ENCODE measurements at regions not wholly inside any gene's neighbourhood (a gene's known extent, or its start where the extent isn't known, plus 50 kb on each side); places are given as distances from the start of the nearest gene placed in this dataset.

- Histone ChIP-seq H3K36me3 (replicated peaks; ENCODE audit: low read depth, low read length) (no peaks in the 10 kb centered on the region), H3K27me3 (ENCODE audit: low read depth, low read length) (no peaks in the 10 kb centered on the region), H3K27ac (ENCODE audit: low read length) (no peak overlapping the region), H3K9ac (ENCODE audit: low read length) (no peak overlapping the region), H3K79me2 (ENCODE audit: low read length) (no peaks in the 10 kb centered on the region), H2AFZ (ENCODE audit: low read depth, low read length) (no peak overlapping the region), H3K4me2 (ENCODE audit: low read length) (no peak overlapping the region), H4K20me1 (ENCODE audit: insufficient read depth, low read length) (no peaks in the 10 kb centered on the region), H3K4me1 (ENCODE audit: low read length) (peaks cover 2% of the 10 kb centered on the region; the same call in 1 of the 2 replicates), H3K4me3 (ENCODE audit: low read length) (no peak overlapping the region), H3K9me3 (ENCODE audit: insufficient read depth, low read length) (no peaks in the 10 kb centered on the region)
- TF ChIP-seq CTCF (IDR thresholded peaks at IDR 0.05; ENCODE audit: low read depth, low read length) (no peak), EZH2phosphoT487 (IDR thresholded peaks at IDR 0.05; ENCODE audit: low read depth) (no peak)
Observed at GRCh38 chr9:107907255-107907654, 417.7 kb upstream of the KLF4 start.

- H3K36me3 ChIP-seq (replicated peaks; ENCODE audit: low read depth, low read length), result no peaks in the 10 kb centered on the region
- no peak overlapping the region for H3K4me3 ChIP-seq (ENCODE audit: low read length)
- no peaks in the 10 kb centered on the region for H3K79me2 ChIP-seq (ENCODE audit: low read length)
- H3K27ac ChIP-seq (ENCODE audit: low read length), result no peak overlapping the region
- no peaks in the 10 kb centered on the region for H3K9me3 ChIP-seq (ENCODE audit: insufficient read depth, low read length)
- no peaks in the 10 kb centered on the region for H3K27me3 ChIP-seq (ENCODE audit: low read depth, low read length)
- H4K20me1 ChIP-seq (ENCODE audit: insufficient read depth, low read length), result no peaks in the 10 kb centered on the region
- TF ChIP-seq CTCF (IDR thresholded peaks at IDR 0.05; ENCODE audit: low read depth, low read length), result no peak
- no peak for TF ChIP-seq EZH2phosphoT487 (IDR thresholded peaks at IDR 0.05; ENCODE audit: low read depth)
- H3K4me2 ChIP-seq (ENCODE audit: low read length), result no peak overlapping the region
- H3K4me1 ChIP-seq (ENCODE audit: low read length), result peaks cover 2% of the 10 kb centered on the region; the same call in 1 of the 2 replicates
- no peak overlapping the region for H3K9ac ChIP-seq (ENCODE audit: low read length)
- H2AFZ ChIP-seq (ENCODE audit: low read depth, low read length), result no peak overlapping the region
Observed at GRCh38 chr9:107906074-107906473, 416.5 kb upstream of the KLF4 start.

- Histone ChIP-seq H3K36me3 (replicated peaks; ENCODE audit: low read depth, low read length) (no peaks in the 10 kb centered on the region), H3K27me3 (ENCODE audit: low read depth, low read length) (no peaks in the 10 kb centered on the region), H3K4me3 (ENCODE audit: low read length) (no peak overlapping the region), H3K9ac (ENCODE audit: low read length) (no peak overlapping the region), H4K20me1 (ENCODE audit: insufficient read depth, low read length) (no peaks in the 10 kb centered on the region), H3K27ac (ENCODE audit: low read length) (no peak overlapping the region), H3K79me2 (ENCODE audit: low read length) (no peaks in the 10 kb centered on the region), H3K4me1 (ENCODE audit: low read length) (peaks cover 3% of the 10 kb centered on the region; the same call in 1 of the 2 replicates), H2AFZ (ENCODE audit: low read depth, low read length) (no peak overlapping the region), H3K9me3 (ENCODE audit: insufficient read depth, low read length) (no peaks in the 10 kb centered on the region), H3K4me2 (ENCODE audit: low read length) (no peak overlapping the region)
- TF ChIP-seq EZH2phosphoT487 (IDR thresholded peaks at IDR 0.05; ENCODE audit: low read depth) (no peak), CTCF (IDR thresholded peaks at IDR 0.05; ENCODE audit: low read depth, low read length) (no peak)
Observed at GRCh38 chr9:107905308-107906020, 415.9 kb upstream of the KLF4 start.

- no peak overlapping the region for H3K27ac ChIP-seq (ENCODE audit: low read length)
- peaks cover 10% of the 10 kb centered on the region for H3K4me1 ChIP-seq (ENCODE audit: low read length)
- no peak for TF ChIP-seq CTCF (IDR thresholded peaks at IDR 0.05; ENCODE audit: low read depth, low read length)
- no peak for TF ChIP-seq EZH2phosphoT487 (IDR thresholded peaks at IDR 0.05; ENCODE audit: low read depth)
- no peaks in the 10 kb centered on the region for H3K9me3 ChIP-seq (ENCODE audit: insufficient read depth, low read length)
- no peaks in the 10 kb centered on the region for H4K20me1 ChIP-seq (ENCODE audit: insufficient read depth, low read length)
- no peaks in the 10 kb centered on the region for H3K27me3 ChIP-seq (ENCODE audit: low read depth, low read length)
- no peak overlapping the region for H3K9ac ChIP-seq (ENCODE audit: low read length)
- no peaks in the 10 kb centered on the region for H3K79me2 ChIP-seq (ENCODE audit: low read length)
- H3K4me2 ChIP-seq (ENCODE audit: low read length), result no peak overlapping the region
- no peak overlapping the region for H2AFZ ChIP-seq (ENCODE audit: low read depth, low read length)
- no peak overlapping the region for H3K4me3 ChIP-seq (ENCODE audit: low read length)
- H3K36me3 ChIP-seq (replicated peaks; ENCODE audit: low read depth, low read length), result no peaks in the 10 kb centered on the region
Observed at GRCh38 chr9:107899961-107900330, 410.4 kb upstream of the KLF4 start.
